Astrocyte of the spinal cord (primary cell): ENCODE measurements at regions not wholly inside any gene's neighbourhood (a gene's known extent, or its start where the extent isn't known, plus 50 kb on each side); places are given as distances from the start of the nearest gene placed in this dataset.

Experiments used
- DNase-seq: peaks from one replicate; pipeline ENCODE4 v3.0.0; 2011; ENCODE audit warnings: low read depth, low spot score
- H3K4me3 ChIP-seq: 2 replicates; pipeline ENCODE4 v1.5.1; 2011; ENCODE audit warnings: low read depth, mild to moderate bottlenecking, low read length, moderate library complexity
- in situ Hi-C: cut with HindIII; loops from 2 replicates; pipeline ENCODE4 v1.10.0; 2017; ENCODE audit warnings: low sequenced_read_pairs
- TF ChIP-seq, protein P1 (sequence below): IDR thresholded peaks from 2 replicates; pipeline ENCODE4 v1.5.1; 2012; ENCODE audit warnings: low read depth, mild to moderate bottlenecking, low read length, inconsistent platforms

- TF ChIP-seq, protein P1, sequence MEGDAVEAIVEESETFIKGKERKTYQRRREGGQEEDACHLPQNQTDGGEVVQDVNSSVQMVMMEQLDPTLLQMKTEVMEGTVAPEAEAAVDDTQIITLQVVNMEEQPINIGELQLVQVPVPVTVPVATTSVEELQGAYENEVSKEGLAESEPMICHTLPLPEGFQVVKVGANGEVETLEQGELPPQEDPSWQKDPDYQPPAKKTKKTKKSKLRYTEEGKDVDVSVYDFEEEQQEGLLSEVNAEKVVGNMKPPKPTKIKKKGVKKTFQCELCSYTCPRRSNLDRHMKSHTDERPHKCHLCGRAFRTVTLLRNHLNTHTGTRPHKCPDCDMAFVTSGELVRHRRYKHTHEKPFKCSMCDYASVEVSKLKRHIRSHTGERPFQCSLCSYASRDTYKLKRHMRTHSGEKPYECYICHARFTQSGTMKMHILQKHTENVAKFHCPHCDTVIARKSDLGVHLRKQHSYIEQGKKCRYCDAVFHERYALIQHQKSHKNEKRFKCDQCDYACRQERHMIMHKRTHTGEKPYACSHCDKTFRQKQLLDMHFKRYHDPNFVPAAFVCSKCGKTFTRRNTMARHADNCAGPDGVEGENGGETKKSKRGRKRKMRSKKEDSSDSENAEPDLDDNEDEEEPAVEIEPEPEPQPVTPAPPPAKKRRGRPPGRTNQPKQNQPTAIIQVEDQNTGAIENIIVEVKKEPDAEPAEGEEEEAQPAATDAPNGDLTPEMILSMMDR = no peak
- in situ Hi-C loops = no loop called here
- H3K4me3 ChIP-seq = no peak overlapping the region
- peak; percentile 0 for DNase-seq
Observed at GRCh38 chr12:61757831-61758505, 502.2 kb upstream of the USP15 start.

- TF ChIP-seq, protein P1 = no peak
- in situ Hi-C loops = no loop called here
- no peak overlapping the region for H3K4me3 ChIP-seq
- no peak for DNase-seq
Observed at GRCh38 chr12:61758661-61759060, 501.5 kb upstream of the USP15 start.

DNA sequence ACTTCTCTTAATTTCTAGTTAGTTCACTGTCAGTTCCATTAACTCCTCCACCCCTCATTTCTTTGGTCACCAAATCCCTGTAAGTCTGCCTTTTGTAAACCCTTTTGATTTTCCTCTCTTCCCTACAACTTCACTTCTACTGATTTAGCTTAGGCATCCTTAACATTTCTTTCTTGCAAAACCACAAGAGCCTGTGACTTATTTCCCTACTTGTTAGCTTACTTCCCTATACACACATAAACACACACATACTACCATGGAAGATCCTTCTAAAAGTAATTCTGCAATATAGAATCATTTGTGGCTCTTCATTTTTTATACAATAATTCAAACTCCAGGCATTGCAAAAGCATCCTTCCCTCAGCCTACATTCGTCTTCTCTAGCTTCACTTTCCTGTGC lies 494.3 kb upstream of the USP15 start:
- no peak for DNase-seq
- no peak overlapping the region for H3K4me3 ChIP-seq
- TF ChIP-seq, protein P1 = no peak
- in situ Hi-C loops = no loop called here

DNA sequence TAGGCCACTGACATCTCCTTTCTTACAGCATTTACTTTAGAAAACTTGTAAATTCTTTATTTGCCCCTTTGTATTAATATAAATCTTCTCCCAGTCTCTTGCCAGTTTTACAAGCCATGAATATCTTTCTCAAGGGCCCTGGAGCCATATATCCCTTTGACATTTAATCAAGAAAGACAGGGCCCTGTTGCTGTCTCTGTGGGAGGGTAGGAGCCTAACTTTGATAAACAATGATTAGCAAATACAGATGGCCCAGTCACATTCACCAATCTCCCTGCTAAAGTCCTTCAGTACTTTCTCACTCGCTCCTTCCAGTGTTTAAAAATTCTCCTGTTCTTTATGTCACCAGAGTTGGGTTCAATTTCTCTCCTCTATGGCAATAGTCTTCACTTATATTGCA lies 479.8 kb upstream of the USP15 start:
- DNase-seq = no peak
- in situ Hi-C loops = no loop called here
- no peak overlapping the region for H3K4me3 ChIP-seq
- TF ChIP-seq, protein P1 = no peak

GRCh38 chr12:61781021-61781581 lies 479.1 kb upstream of the USP15 start:
- TF ChIP-seq, protein P1 = no peak
- in situ Hi-C loops = no loop called here
- DNase-seq = no peak
- H3K4me3 ChIP-seq = no peak overlapping the region

DNA sequence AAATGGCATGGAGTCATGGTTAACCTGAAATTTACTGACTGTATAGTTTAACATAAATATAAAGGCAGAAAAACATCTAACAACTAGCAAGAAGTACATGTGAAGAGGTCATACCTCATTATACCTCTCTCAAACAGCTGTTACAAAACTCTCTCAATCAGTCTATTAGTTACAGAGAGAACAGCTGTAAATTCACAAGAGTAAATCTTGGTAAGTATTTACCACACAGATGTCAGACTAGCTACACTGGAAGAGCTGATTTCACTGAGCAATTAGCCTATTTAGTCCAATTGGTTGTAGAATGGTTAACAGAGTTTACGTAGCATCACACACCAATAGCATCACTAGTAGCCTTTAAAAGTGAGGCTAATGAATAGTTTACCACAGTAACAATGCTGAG lies 463.4 kb upstream of the USP15 start:
- no peak for DNase-seq
- TF ChIP-seq, protein P1 = no peak
- in situ Hi-C loops = no loop called here
- H3K4me3 ChIP-seq = no peak overlapping the region
